Colonic mucosa (tissue), 4 donors: ENCODE measurements at regions not wholly inside any gene's neighbourhood (a gene's known extent, or its start where the extent isn't known, plus 50 kb on each side); places are given as distances from the start of the nearest gene placed in this dataset.
A peak's percentile ranks its signal among the peaks of the same experiment; 100 is the strongest.

Experiments used
- DNase-seq: peaks from one replicate; pipeline ENCODE4 v3.0.0-alpha.2; 2020
- H3K27ac ChIP-seq: fragments of 200-600 bp; one replicate; pipeline ENCODE4 v1.8.0; 2021
- H3K27me3 ChIP-seq: fragments of 200-600 bp; one replicate; pipeline ENCODE4 v1.8.0; 2021
- H3K36me3 ChIP-seq: fragments of 200-600 bp; one replicate; pipeline ENCODE4 v1.8.0; 2021
- H3K4me1 ChIP-seq: fragments of 200-600 bp; one replicate; pipeline ENCODE4 v1.8.0; 2021; ENCODE audit warnings: mild to moderate bottlenecking
- H3K4me3 ChIP-seq: fragments of 200-600 bp; one replicate; pipeline ENCODE4 v1.8.0; 2021
- H3K9ac ChIP-seq, 2 donors: one replicate each; pipeline ENCODE4 v1.7.0; 2013; ENCODE audit warnings: control low read depth in 2 of 2, low read depth in 2 of 2, low read length in 2 of 2
- H3K9me3 ChIP-seq: fragments of 200-600 bp; one replicate; pipeline ENCODE4 v1.8.0; 2021
- CTCF ChIP-seq: fragments of 200-600 bp; IDR thresholded peaks from one replicate; pipeline ENCODE4 v1.8.0; 2022; ENCODE audit warnings: antibody characterized with exemption, mild to moderate bottlenecking
- intact Hi-C: fragments of 100-400 bp; cut with DNase I; formaldehyde crosslinking; loops from one replicate; pipeline ENCODE4 v1.14.1; 2022
- donor health status: healthy.
- donor health status: DM: no; HTN: no; CAD: no.
- donor health status: DM: no; HTN: no; CAD: no.

- DNase-seq: no peak
- H3K36me3 ChIP-seq: no peaks in the 10 kb centered on the region
- no peak overlapping the region for H3K9ac ChIP-seq
- H3K27me3 ChIP-seq: no peaks in the 10 kb centered on the region
- no peak for TF ChIP-seq CTCF
- no peak overlapping the region for H3K27ac ChIP-seq
- H3K4me1 ChIP-seq: no peaks in the 10 kb centered on the region
- intact Hi-C loops: no loop called here
- H3K4me3 ChIP-seq: no peak overlapping the region
- no peaks in the 10 kb centered on the region for H3K9me3 ChIP-seq
These were observed 177.6 kb upstream of the MVB12B start for GRCh38 chr9:126148994-126149393.

GRCh38 chr9:126149661-126150060 lies 177.0 kb upstream of the MVB12B start:
- DNase-seq: peak; percentile 10
- Histone ChIP-seq H3K27me3 (no peaks in the 10 kb centered on the region), H3K9ac (no peak overlapping the region), H3K36me3 (no peaks in the 10 kb centered on the region), H3K4me1 (no peaks in the 10 kb centered on the region), H3K4me3 (no peak overlapping the region), H3K27ac (no peak overlapping the region), H3K9me3 (no peaks in the 10 kb centered on the region)
- TF ChIP-seq CTCF: no peak
- intact Hi-C loops: no loop called here

- Histone ChIP-seq H3K4me3 (no peak overlapping the region), H3K27me3 (no peaks in the 10 kb centered on the region), H3K9ac (no peak overlapping the region), H3K9me3 (no peaks in the 10 kb centered on the region), H3K36me3 (no peaks in the 10 kb centered on the region), H3K27ac (peak overlapping the region; percentile 18), H3K4me1 (no peaks in the 10 kb centered on the region)
- DNase-seq: no peak
- intact Hi-C loops: no loop called here
- TF ChIP-seq CTCF: no peak
These were observed 176.1 kb upstream of the MVB12B start for GRCh38 chr9:126150411-126151030.

GRCh38 chr9:126151031-126151685 lies 175.5 kb upstream of the MVB12B start:
- Histone ChIP-seq H3K4me1 (no peaks in the 10 kb centered on the region), H3K4me3 (no peak overlapping the region), H3K9ac (no peak overlapping the region), H3K9me3 (no peaks in the 10 kb centered on the region), H3K27me3 (no peaks in the 10 kb centered on the region), H3K27ac (peak overlapping the region; percentile 18), H3K36me3 (no peaks in the 10 kb centered on the region)
- DNase-seq: peak; percentile 29
- no peak for TF ChIP-seq CTCF
- intact Hi-C loops: no loop called here

- no peak for TF ChIP-seq CTCF
- intact Hi-C loops: no loop called here
- H3K4me3 ChIP-seq: no peak overlapping the region
- H3K27me3 ChIP-seq: no peaks in the 10 kb centered on the region
- H3K36me3 ChIP-seq: no peaks in the 10 kb centered on the region
- H3K9ac ChIP-seq: no peak overlapping the region
- no peaks in the 10 kb centered on the region for H3K9me3 ChIP-seq
- DNase-seq: no peak
- peak overlapping the region; percentile 18 for H3K27ac ChIP-seq
- no peaks in the 10 kb centered on the region for H3K4me1 ChIP-seq
These were observed 174.9 kb upstream of the MVB12B start for GRCh38 chr9:126151686-126152134.
